NCI-H446 (cell line): ENCODE measurements at regions not wholly inside any gene's neighbourhood (a gene's known extent, or its start where the extent isn't known, plus 50 kb on each side); places are given as distances from the start of the nearest gene placed in this dataset.

Source experiments
- DNase-seq, 2 experiments: peaks; one replicate each; lab custom pipeline; 2025; lab: John Stamatoyannopoulos, UW

DNA sequence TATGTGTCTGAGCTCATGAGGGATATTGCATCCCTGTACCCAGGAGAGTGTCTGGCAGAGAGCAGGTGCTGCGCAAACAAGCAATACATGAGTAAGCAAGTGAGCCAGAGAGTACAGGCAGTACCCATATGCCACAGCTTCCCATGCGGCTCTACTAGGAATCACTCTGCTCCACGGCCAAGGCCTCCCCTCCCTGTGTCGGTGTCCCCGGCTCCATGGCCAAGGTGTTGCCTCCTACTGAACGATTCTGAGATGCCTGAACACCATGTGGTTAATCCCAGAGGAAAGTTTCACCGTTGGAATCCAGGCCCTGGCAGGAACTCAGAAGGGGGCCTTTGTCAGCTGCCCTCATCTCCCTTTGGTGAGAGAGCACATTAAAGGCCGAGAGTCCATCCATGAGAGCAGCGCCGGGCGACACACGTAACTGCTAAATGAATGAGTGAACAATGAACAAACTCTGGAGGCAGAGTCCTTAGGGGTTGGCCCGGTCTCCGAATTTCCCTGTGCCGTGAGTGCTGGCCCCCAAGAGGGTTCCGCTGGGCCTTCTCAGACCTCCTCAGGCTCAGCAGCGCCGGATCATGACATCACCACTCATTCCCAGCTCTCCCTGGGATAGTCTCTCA lies 136.0 kb upstream of the FAM20C start:
- no peak for DNase-seq

DNA sequence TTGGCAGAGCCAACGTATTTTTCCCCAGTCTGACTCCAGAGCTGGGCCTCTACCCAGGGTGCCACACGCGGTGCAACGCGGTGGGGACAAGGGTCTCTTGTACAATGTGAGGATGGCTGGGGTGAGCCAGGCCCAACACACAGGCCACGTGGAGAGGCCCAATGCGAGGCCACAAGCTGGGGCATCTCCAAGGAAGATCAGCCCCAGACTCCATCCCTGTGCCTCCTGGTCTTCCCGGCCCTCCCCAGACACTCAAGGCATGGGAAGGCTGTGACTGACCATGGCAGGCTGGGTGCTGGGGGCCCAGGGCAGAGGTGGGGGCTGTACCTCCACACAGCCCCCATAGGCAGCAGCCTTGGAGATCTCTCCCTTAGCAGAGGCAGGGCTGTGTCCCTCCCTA lies 135.3 kb upstream of the FAM20C start:
- DNase-seq = no peak

GRCh38 chr7:57482-58255 lies 134.7 kb upstream of the FAM20C start:
- DNase-seq = no peak

- DNase-seq = no peak
Observed at GRCh38 chr7:58316-58715, 134.1 kb upstream of the FAM20C start.

DNA sequence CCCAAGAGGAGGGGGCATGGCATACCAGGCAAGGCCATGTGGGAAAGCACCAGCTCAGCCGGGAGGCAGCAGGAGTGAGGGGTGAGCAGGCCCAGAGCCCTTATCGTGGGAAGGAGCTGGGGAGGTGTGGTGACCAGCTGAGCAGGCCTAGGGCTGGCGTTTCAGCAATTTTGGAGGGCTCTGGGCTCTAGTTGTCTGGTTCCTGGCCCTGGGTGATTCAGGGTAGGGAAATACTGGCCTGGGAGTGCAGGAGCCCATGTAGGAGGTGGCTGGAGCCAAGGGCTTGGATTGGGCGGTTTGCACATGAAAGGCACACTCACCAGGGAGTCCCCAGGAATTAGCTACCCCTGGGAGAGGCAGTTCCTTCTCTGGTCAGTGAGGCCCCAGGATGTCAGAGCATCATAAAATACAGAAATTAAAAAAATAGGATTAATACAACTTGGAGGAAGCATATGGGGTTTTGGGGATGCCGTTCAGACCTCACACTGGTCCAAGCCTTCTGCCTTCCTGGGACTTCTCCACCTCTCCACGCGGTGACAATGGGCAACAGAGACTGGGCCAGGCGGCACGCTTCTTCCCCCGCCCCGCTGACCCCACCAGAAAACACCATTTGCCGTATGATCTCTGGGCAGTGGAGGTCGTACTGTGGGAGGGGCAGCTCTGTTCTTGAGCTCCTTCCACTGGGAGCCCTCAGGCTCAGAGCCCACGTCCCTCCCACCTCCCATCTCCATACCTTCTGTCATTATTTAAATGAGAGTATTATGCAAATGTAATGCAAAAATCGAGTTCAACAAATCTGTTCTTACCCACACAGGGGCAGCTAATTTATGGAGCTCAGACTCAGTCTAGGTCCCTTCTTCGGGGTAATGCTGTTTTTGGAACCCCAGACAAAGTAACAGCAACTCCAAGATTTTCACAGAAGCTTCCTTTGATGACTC lies 133.0 kb upstream of the FAM20C start:
- no peak for DNase-seq

DNA sequence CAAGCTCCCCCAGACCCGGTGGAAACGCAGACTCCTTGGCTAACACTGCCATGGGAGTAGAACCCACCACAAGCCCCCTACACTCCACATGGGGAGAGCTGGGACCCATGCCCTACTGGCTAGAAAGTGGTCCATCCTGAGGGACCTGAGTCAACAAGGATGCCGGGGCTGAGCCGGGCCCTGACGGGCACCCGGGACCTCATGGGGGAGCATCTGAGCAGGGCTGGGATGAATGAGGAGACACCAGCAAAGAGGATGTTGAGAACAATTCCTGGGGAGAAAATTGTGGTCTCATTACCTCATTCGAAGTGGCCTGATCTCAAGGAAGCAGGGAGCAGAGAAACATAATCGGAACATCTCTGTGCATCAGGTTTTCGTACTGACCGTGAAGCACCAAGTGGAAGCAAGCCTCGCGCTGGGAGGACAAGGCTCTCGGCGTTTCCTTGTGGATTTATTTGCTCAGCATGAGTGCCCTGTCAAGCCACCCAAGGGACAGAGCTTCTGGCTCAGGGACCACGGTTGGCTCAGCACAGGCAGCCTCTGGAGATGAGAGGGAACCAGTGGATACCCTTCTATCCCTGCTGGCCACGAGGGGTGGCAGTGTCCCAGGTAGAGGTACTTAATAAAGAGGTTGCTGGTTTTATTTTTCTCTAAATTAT lies 132.2 kb upstream of the FAM20C start:
- DNase-seq = no peak

GRCh38 chr7:60706-61105 lies 131.7 kb upstream of the FAM20C start:
- DNase-seq = no peak

- no peak for DNase-seq
Observed at GRCh38 chr7:61111-61510, 131.3 kb upstream of the FAM20C start.

GRCh38 chr7:61576-62360 lies 130.6 kb upstream of the FAM20C start:
- DNase-seq = no peak

- no peak for DNase-seq
Observed at GRCh38 chr7:62361-63116, 129.8 kb upstream of the FAM20C start.

GRCh38 chr7:63117-63480 lies 129.3 kb upstream of the FAM20C start:
- no peak for DNase-seq

- no peak for DNase-seq
Observed at GRCh38 chr7:63521-64021, 128.8 kb upstream of the FAM20C start.

DNA sequence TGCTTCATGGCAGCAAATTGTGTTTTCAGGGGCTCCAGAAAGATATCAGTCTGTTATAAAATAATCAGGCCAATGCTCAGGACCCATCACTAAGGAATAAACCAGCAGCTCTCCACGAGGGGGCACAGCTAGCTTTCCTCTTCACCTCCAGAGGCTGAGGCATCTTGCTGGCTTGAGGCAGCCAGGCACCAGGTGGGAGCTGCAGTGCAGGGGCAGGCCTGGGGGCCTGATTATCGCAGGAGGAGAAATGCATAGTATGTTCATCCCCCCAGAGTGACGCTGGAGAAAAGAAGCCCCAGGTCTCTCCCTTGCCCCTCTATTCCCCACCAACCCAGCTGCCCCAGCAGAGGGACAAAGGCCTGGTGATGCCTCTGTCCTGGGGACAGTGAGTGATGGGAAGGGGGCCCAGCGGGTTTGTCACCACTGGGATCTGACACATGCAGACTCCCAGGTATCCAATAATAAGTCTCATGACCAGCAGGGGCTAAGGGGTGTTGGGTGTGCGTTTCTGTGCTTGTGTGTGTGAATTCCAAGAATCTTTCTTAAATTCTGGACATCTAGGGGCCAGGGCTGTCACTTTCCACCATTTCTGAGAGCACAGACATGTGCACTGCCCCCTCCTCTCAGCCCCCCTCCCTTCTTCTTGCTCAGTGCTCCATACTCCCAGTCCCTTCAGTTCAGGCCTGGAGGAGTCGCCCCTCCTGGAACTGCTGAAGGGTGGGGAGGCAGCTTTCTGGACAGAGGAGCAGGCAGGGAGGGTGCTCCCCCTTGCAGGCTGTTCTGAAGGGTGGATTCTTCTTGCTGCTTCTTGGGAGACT lies 128.1 kb upstream of the FAM20C start:
- DNase-seq = peak; percentile 38 to 73

GRCh38 chr7:64916-65341 lies 127.4 kb upstream of the FAM20C start:
- DNase-seq = no peak

- no peak for DNase-seq
Observed at GRCh38 chr7:65554-65953, 126.8 kb upstream of the FAM20C start.

DNA sequence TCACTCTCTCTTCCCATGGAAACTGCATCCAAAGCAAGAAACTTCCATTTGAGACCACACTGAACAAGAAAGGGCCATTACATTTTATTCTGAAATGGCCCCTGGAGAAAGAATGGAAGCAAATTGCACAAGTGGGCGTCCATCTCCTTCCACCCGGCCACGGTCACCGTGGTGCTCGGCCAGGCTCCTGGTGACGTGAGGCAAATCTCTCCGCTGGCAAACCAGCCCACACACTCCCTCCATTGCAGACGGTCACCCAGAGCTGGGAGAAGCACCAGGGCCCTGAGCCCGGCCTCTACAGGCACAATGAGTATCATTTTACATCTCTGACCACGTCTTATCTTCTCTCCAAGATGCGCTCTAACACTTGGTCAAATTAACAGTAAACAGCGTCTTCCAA lies 126.1 kb upstream of the FAM20C start:
- DNase-seq = no peak

DNA sequence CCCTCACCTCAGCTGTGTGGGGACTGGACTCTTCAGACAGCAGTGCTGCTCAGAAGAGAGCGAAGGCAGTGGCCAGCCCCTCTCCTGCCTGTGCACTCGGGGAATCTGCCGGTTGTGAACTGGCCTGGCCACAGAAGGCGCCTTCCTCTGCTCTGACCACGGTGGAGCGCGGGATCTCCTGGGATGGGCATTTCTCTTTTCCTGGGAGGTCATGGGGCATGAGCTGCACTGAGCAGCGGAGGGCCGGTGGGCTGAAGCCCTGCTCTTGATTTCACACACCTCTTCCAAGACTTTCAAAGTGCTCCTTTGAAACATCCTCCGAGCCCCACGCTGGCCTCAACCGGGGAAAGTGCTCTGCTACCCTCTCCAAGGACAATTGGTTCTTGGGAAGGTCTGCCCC lies 125.6 kb upstream of the FAM20C start:
- no peak for DNase-seq

GRCh38 chr7:67661-68395 lies 124.5 kb upstream of the FAM20C start:
- DNase-seq = no peak

DNA sequence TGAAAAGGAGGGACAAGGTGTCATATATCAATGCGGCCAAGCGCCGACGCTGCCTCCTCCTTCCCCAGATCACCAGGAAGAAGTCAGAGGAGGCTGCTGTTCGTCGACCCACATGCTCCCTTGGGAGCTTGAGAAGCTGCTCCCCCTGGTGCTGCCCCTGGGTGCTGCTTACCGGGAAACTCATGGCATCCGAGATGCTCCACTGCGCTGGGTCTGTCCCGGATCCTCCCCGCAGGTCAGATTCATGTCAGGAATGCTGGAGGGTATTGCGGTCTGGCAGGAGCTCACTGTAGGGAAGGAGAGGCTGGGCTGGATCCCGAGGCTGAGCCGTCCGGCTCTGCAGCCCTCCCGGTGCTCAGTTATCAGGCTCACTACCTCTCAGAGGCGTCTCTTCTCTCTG lies 123.7 kb upstream of the FAM20C start:
- DNase-seq = no peak
